CD4-positive, alpha-beta T cell treated with Interleukin-2 at 100 ng/mL for 4 hours (primary cell): ENCODE measurements at regions not wholly inside any gene's neighbourhood (a gene's known extent, or its start where the extent isn't known, plus 50 kb on each side); places are given as distances from the start of the nearest gene placed in this dataset.

ENCODE experiments used
- DNase-seq: peaks from one replicate; pipeline ENCODE4 v3.0.0-alpha.2; 2020; ENCODE audit warnings: low spot score

DNA sequence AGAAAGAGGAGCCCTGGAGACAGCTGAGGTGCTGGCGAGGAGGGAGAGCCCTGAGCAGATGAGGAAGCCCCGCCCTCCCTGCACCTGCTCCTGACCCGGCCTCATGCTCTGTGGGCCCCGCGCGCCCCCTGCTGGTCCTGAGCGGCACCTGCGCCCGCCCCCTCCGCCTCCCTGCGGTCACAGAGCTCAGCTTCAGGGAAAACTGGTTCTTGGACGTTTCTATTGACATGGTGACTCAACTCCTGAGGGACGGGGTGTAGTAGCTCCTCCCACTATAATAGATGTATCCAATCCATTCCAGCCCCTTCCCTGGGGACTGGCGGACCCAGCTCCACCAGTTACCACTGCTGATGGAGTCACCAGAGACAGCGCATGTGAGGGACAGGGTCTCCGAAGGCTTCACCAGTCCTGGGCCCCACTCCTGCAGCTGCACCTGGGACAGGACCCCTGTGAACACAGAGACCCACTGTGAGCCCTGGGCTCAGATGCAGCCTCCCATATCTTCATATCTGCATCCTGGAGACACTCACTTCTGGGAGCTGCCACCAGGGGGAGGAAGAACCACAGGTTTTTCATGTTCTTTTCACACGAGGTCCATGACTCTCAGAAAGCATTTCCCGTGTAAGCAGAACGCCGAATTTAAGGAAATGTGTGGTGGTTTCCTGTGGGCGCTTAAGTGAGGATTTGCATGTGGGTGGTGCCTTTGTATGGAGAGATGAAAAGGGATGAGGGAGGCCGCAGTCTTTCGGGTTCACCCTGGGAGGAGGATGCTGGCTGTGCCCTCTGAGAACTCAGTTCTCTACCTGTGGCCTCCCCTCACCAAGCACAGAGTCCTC, 1346.4 kb downstream of the TMEM121 start:
- peak; percentile 85 for DNase-seq

DNA sequence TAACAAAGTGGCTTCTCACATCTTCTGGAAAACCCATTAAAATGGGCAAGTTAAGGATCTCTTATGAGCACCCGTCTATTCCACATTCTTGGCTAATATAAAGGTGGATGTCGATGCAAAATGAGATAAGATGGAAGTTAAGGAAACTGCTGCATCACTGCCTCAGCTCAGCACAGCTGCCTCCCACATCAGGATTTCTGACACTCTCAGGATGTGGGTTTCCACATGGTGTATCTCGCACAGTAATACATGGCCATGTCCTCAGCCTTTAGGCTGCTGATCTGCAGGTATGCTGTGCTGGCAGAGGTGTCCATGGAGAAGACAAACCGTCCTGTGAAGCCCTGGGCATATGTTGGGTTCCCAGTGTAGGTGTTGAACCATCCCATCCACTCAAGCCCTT, 1348.0 kb downstream of the TMEM121 start:
- DNase-seq, result no peak

GRCh38 chr14:106875503-106875902, 1349.1 kb downstream of the TMEM121 start:
- no peak for DNase-seq

DNA sequence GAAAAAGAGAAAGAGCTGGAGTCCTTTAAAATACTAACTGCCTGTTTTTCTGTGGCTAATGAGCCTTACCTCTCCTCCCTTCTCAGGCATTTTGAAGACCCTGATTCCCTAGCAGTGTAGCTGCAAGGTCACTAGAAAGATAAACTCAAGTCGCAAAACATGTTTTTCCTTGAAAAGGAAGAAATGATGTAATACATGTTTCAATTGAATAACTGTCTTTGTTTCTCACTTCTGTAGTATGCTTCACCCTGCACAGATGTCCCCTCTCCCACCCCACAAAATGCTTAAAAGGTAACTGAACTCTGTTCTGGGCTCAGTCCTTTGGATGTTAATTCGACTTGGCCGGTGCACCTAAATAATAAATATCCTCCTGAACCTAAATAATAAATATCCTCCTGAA, 1350.3 kb downstream of the TMEM121 start:
- DNase-seq, result no peak

DNA sequence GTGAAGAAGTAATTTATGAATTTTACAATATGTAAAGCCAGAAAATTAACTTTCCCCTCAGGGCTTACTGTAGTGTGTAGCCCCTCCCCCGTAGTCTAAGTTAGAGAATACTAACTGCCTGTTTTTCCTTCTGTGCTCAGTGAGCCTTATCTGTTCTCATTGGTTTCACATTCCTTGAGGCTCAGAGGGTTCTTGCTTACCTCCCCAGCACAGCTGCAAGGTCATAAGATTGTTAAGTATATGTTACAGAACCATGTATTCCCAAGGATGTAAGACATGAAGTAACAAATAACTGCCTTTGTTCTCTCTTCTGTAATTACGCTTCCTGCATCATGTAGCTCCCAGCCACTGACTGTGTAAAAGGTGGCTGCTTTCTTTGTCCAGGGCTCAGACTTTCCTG, 1351.1 kb downstream of the TMEM121 start:
- no peak for DNase-seq

- peak; percentile 46 for DNase-seq
Measured at GRCh38 chr14:106879241-106879640, 1352.9 kb downstream of the TMEM121 start.

- no peak for DNase-seq
Measured at GRCh38 chr14:106883218-106883692, 1356.9 kb downstream of the TMEM121 start.
